ENCODE measurements at regions not wholly inside any gene's neighbourhood (a gene's known extent, or its start where the extent isn't known, plus 50 kb on each side); places are given as distances from the start of the nearest gene placed in this dataset.

DNA sequence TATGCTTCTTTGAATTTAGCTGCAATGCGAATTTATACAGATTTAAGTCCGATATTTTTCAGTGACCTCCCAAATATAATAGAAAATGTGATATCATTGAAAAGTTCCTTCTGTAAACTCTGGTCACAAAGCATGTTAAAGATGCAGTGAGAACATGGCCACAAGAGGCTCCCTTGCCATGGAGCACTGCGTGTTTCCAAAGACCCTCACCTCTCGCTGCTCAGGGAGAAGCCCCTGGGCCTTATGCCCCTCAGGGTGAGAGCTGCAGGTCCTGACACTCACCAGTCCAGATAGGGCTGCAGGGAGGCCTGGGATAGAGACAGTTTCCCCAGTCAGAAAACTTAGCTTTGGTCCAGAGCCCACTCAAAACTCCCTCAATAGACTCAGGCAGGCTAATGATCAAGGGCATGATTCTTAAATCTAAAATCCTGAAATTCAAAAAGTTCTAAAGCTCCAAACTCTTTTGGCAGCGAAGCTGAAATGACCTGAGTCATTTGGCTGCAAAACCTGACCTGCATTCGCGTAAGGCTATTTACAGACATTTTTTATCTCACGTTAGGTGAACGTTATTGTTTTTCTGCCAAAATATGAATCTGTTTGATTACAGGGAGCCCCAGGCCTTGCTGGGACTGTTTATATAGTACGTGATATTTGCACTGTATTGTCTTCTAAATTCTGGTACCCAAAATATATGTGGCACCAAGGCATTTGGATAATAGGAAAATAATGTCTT, 67.8 kb downstream of the CAPZA3 start:
- TF ChIP-seq, protein P1, sequence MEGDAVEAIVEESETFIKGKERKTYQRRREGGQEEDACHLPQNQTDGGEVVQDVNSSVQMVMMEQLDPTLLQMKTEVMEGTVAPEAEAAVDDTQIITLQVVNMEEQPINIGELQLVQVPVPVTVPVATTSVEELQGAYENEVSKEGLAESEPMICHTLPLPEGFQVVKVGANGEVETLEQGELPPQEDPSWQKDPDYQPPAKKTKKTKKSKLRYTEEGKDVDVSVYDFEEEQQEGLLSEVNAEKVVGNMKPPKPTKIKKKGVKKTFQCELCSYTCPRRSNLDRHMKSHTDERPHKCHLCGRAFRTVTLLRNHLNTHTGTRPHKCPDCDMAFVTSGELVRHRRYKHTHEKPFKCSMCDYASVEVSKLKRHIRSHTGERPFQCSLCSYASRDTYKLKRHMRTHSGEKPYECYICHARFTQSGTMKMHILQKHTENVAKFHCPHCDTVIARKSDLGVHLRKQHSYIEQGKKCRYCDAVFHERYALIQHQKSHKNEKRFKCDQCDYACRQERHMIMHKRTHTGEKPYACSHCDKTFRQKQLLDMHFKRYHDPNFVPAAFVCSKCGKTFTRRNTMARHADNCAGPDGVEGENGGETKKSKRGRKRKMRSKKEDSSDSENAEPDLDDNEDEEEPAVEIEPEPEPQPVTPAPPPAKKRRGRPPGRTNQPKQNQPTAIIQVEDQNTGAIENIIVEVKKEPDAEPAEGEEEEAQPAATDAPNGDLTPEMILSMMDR (IDR thresholded peaks at IDR 0.05; ENCODE audit: unreplicated experiment), result no peak
- BruUV-seq (replicated peaks), result no TSS peak
- CTCF ChIA-PET, result no interaction called here

DNA sequence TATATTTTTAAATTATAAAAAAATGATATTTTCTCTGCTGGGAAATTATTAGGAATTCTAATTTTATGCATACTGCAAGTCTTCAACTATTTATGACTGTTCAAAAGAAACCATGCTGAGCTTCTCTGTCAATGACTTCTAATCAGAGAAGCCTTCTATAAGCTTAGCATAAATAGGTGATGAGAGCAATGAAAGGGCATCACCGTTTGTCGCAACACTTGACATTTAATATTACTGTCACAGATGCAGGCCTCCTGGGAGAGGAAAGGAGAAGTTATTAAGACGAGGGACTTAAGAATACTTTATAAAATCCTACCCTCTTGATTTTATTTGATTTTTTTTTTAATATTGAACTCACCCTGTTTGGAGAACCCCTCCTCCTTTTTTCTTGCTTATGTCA, 69.8 kb downstream of the CAPZA3 start:
- Mint-ChIP-seq H3K4me1 (ENCODE audit: low read depth, unreplicated experiment) (no peaks in the 10 kb centered on the region), H3K36me3 (ENCODE audit: insufficient read depth, unreplicated experiment) (no peaks in the 10 kb centered on the region), H3K27me3 (ENCODE audit: unreplicated experiment) (no peaks in the 10 kb centered on the region), H3K27ac (ENCODE audit: unreplicated experiment) (no peak overlapping the region), H3K9me3 (ENCODE audit: low read depth, unreplicated experiment) (no peaks in the 10 kb centered on the region), H3K4me3 (ENCODE audit: low read depth, unreplicated experiment) (no peak overlapping the region)
- TF ChIP-seq, protein P1 (IDR thresholded peaks at IDR 0.05; ENCODE audit: unreplicated experiment), result no peak
- CTCF ChIA-PET, result no interaction called here
- intact Hi-C loops (cut with micrococcal nuclease; ENCODE audit: unreplicated experiment), result no loop called here
- DNase-seq, result no peak
- BruUV-seq (replicated peaks), result no TSS peak

More for the DNA sequence above, 67.8 kb downstream of the CAPZA3 start:
- Mint-ChIP-seq H3K4me3 (ENCODE audit: low read depth, unreplicated experiment) (no peak overlapping the region), H3K36me3 (ENCODE audit: insufficient read depth, unreplicated experiment) (no peaks in the 10 kb centered on the region), H3K27ac (ENCODE audit: unreplicated experiment) (no peak overlapping the region), H3K9me3 (ENCODE audit: low read depth, unreplicated experiment) (no peaks in the 10 kb centered on the region), H3K27me3 (ENCODE audit: unreplicated experiment) (no peaks in the 10 kb centered on the region), H3K4me1 (ENCODE audit: low read depth, unreplicated experiment) (no peaks in the 10 kb centered on the region)
- no peak for DNase-seq
- intact Hi-C loops (cut with micrococcal nuclease; ENCODE audit: unreplicated experiment), result no loop called here

DNA sequence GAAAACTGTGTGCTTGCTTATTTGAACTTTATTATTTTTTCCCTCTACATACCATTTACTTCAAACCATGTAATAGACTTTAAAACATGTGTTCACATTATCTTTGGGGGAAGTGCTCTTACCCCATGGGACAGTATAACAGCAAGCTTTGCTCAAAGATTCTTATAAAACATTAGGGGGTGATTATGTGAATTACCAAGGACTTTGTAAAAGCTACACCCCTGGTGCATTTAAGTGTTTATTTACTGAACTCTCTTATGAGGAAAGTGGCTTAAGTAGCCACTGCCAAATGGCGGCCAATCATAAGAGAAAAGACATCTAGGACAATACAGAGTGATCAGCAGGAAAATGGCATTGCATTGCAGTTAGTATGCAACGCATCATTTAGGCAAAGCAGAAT, 70.3 kb downstream of the CAPZA3 start:
- no peak overlapping the region for H3K27ac Mint-ChIP-seq (ENCODE audit: unreplicated experiment)
- intact Hi-C loops (cut with micrococcal nuclease; ENCODE audit: unreplicated experiment), result no loop called here
- H3K9me3 Mint-ChIP-seq (ENCODE audit: low read depth, unreplicated experiment), result no peaks in the 10 kb centered on the region
- H3K4me3 Mint-ChIP-seq (ENCODE audit: low read depth, unreplicated experiment), result no peak overlapping the region
- CTCF ChIA-PET, result no interaction called here
- no peaks in the 10 kb centered on the region for H3K36me3 Mint-ChIP-seq (ENCODE audit: insufficient read depth, unreplicated experiment)
- TF ChIP-seq, protein P1 (IDR thresholded peaks at IDR 0.05; ENCODE audit: unreplicated experiment), result no peak
- no peaks in the 10 kb centered on the region for H3K4me1 Mint-ChIP-seq (ENCODE audit: low read depth, unreplicated experiment)
- BruUV-seq (replicated peaks), result no TSS peak
- DNase-seq, result no peak
- no peaks in the 10 kb centered on the region for H3K27me3 Mint-ChIP-seq (ENCODE audit: unreplicated experiment)

DNA sequence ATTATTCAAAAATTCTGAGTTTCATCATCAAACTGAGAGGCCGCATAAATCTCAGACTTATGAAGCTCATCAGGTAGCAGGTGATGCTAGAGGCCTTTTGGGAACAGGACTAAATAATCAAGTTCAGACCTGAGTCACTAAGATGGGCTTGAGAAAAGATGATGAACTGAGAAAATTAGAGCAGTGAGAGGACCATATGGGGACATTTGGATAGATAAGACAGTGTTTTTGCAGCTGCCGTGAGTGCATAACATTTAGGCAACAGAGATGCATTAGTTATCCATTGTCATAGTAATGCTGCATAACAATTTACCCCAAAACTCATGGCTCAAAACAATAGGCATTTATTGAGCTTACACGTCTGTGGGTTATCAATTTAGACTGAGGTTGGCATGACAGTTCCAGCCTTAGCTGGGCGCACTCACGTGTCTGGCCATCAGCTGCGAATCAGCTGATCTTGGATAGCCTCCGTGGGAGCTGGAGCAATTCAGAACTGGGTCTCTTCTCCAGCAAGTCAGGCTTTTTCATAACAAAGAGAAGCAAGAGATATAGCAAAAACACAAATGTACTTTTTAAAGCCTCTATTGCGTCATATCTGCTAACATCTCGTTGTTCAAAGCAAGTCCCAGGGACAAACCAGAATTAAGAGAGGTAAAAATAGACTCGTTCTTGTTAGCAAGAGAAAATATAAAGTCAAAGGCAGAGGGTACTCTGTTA, 72.8 kb downstream of the CAPZA3 start:
- intact Hi-C loops (cut with micrococcal nuclease; ENCODE audit: unreplicated experiment), result no loop called here
- Mint-ChIP-seq H3K27ac (ENCODE audit: unreplicated experiment) (no peak overlapping the region), H3K4me3 (ENCODE audit: low read depth, unreplicated experiment) (no peak overlapping the region), H3K36me3 (ENCODE audit: insufficient read depth, unreplicated experiment) (no peaks in the 10 kb centered on the region), H3K4me1 (ENCODE audit: low read depth, unreplicated experiment) (no peaks in the 10 kb centered on the region), H3K27me3 (ENCODE audit: unreplicated experiment) (no peaks in the 10 kb centered on the region), H3K9me3 (ENCODE audit: low read depth, unreplicated experiment) (no peaks in the 10 kb centered on the region)
- no TSS peak for BruUV-seq (replicated peaks)
- TF ChIP-seq, protein P1 (IDR thresholded peaks at IDR 0.05; ENCODE audit: unreplicated experiment), result no peak
- no peak for DNase-seq
- CTCF ChIA-PET, result interaction anchor here (1.0 kb wide), 1 partner anchor 9 kb away, joined by 4 read pairs; no protein-coding TSS in a partner anchor
